ENCODE measurements at regions not wholly inside any gene's neighbourhood (a gene's known extent, or its start where the extent isn't known, plus 50 kb on each side); places are given as distances from the start of the nearest gene placed in this dataset.
A peak's percentile ranks its signal among the peaks of the same experiment; 100 is the strongest.
"Not testable (repeated sequence)": the region's sequence is repeated elsewhere in the genome, so short reads cannot be mapped to it uniquely, and the experiment has no call there.

DNA sequence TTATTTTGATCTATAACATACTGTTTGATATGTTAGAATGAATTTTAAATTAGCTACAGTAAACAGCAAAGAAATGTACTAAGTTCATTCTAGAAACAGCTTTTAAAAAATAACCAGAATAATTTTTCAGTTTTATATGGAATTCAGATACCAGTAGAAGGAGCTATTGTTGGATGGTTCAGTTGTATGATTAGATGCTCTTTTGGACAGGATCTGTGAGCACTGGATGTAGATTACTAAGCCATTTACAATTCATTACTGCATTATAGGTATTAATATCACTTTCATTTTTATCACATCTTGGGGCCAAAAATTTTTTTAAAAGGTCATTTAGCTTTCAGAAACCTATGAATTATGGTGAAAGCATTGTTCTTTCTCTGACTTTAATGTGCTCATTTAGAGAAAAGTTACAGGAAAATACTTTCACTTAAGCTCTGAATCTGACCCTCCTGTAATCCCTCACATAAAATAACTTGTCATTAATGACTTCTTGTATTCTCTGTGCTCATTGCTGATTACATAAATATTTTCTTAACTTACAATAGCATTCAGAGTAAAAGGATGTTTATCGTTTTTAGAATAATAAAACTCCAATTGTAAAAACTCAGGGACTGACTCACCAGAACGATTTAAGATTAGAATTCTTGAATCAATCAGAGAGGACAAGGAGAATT lies 750.2 kb downstream of the SLC4A3 start:
- no peak for ATAC-seq
- DNase-seq, result no peak
- intact Hi-C loops (cut with micrococcal nuclease), result no loop called here

DNA sequence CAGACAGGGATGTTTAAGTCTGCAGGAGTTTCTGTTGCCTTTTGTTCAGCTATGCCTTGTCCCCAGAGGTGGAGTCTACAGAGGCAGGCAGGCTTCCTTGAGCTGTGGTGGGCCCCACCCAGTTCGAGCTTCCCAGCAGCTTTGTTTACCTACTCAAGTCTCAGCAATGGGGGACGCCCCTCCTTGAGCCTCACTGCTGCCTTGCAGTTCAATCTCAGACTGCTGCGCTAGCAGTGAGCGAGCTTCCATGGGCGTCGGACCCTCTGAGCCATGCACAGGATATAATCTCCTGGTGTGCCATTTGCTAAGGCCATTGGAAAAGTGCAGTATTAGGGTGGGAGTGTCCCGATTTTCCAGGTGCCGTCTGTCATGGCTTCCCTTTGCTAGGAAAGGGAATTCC lies 760.3 kb downstream of the SLC4A3 start:
- ATAC-seq; intact Hi-C loops (cut with micrococcal nuclease); DNase-seq: not testable (repeated sequence)

DNA sequence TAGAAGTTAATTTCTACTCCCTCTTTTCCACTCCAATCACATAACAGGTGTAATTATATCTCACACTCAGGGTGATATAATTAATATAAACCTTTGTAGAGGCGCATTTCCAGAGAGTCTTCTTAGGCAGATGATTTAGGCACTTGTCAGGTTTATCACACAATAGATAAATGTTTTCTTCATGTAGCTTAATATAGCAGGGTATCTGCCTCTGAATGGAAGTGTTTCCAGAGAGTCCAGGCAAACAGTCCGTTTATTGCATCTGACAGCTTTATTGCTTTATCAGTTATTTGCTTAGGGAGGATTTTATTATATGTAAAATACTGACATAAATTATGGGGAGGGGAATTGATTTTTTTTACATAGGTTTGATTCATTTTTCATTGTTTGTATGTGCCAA lies 766.3 kb downstream of the SLC4A3 start:
- DNase-seq (no peak), ATAC-seq (peak; percentile 69)
- intact Hi-C loops (cut with micrococcal nuclease), result loop anchor here (5.0 kb wide), 1 partner anchor 636 kb away; no protein-coding TSS in a partner anchor

DNA sequence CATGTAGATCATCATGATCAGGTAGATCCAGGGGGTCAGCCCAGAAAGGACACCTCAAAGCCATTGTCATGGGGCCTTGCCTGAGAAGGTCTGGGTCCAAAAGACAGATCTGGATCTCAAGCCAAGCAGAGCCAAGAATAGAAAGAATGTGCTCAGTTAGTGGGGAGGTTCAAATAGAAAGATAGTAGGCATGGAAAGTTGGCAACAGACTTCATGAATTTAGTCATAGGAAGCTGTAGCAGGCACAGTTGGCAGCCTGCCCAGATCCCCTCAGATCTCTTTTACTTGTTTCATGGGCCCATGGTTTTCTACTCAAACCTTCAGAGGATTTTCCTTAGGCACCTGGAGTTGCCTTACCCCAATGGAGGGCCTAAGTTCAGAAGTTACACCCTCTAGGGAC lies 767.0 kb downstream of the SLC4A3 start:
- ATAC-seq (peak; percentile 69), DNase-seq (peak; percentile 60)
- intact Hi-C loops (cut with micrococcal nuclease), result loop anchor here (5.0 kb wide), 1 partner anchor 637 kb away; no protein-coding TSS in a partner anchor

DNA sequence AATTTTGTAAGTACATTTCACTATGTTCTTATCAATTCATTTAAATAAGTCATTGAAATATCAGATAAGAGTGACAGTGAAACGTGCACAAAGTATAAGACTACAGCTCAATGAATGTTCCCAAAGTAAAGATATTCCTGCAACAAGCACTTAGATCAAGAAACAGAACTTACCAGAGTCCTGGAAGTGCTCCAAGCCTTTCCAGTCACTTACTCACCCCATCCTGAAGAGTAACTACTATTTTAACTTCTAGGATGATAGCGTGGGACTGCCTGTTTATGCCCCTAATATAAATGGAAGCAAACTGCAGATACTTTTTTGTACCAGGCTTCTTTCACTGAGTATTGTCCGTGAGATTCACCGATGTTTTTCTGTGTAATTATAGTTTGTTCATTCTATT lies 768.9 kb downstream of the SLC4A3 start:
- ATAC-seq, result peak; percentile 86
- intact Hi-C loops (cut with micrococcal nuclease), result no loop called here
- no peak for DNase-seq

DNA sequence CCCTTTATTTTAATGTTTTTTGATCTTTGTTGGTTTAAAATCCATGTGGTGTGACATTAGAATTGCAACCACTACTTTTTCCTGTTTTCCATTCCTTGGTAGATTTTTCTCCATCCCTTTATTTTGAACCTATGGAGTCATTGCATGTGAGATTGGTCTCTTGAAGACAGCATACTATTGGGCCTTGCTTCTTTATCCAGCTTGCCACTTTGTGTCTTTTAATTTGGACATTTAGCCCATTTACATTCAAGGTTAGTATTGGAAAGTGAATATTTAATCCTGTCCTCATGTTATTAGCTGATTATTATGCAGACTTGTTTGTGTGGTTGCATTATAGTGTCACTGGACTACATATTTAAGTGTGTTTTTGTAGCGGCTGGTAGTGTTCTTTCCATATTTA lies 782.9 kb downstream of the SLC4A3 start:
- no peak for ATAC-seq
- intact Hi-C loops (cut with micrococcal nuclease), result no loop called here
- no peak for DNase-seq

DNA sequence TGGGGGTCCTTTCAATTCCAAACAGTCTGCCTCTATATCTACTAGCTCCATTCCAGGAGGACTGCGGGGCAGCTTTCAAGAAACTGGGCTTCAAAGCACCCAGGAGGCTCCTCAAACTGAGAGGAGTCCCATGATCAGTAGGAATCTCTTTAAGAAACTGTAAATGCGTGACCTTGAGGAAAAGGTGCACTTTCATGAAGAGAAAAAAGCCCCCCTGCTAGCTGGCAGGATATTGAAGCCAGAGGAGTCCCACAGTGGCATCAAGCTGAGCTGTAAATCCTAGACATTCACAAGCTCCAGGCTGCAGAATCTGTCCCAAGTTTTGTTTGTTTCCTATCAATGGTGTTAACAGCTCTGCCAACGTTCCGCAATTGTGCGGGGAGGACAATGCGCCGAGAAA lies 790.1 kb downstream of the SLC4A3 start:
- intact Hi-C loops (cut with micrococcal nuclease), result no loop called here
- no peak for ATAC-seq
- no peak for DNase-seq

DNA sequence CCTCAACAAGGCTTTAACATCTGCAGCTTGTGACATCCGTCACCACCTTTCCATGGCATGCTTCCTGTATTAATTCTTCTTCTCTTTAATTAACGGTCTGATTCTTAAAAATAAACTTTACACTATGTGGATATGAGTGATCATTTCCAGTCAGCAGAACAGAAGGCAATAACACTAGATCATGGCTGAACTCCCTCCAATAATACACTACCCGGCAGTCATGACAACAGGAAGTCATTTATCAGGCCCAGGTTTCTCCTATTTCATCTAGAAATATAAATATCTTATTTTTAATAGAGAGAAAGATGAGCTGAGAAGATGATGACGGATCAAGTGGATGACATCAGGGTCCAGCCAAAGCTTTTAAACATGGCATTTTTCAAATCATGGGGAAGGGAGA lies 792.2 kb downstream of the SLC4A3 start:
- ATAC-seq, result no peak
- DNase-seq, result no peak
- intact Hi-C loops (cut with micrococcal nuclease), result no loop called here

DNA sequence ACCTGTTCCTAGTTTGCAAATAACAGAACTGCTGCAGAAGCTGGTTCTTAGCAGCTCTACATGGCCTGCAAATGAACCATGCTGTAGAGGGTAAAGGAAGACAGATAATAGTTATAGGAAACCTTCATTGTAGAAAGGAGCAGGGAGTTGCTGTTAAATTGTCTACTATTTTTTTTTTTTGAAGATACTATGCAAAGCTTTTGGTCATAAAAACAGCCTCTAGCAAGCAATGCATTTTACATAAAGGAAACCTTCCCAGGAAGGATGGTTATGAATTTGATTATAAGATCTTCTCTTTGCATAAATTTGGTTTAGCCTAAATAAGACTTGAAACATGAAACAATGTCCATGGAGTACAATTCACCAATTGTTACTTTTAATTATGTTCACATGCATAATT lies 793.4 kb downstream of the SLC4A3 start:
- no peak for DNase-seq
- ATAC-seq, result no peak
- intact Hi-C loops (cut with micrococcal nuclease), result no loop called here

DNA sequence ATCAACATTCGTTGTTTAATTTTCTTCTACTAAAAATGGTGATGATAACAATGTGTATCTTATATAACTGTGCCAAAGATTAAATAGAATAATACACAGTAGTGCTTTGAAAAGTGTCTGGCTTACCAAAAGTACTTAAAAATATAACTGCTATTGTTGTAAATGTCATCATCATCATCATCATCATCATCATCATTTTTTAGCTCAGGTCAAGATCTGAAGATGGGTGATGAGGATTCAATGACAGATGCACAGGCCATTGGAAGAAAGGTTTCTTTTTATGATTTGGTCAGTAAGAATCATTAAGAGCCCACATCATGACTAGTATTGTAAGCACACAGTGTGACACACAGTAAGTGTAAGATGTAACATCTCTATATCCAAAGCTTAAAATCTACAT lies 795.2 kb downstream of the SLC4A3 start:
- intact Hi-C loops (cut with micrococcal nuclease), result no loop called here
- DNase-seq (no peak), ATAC-seq (no peak)

DNA sequence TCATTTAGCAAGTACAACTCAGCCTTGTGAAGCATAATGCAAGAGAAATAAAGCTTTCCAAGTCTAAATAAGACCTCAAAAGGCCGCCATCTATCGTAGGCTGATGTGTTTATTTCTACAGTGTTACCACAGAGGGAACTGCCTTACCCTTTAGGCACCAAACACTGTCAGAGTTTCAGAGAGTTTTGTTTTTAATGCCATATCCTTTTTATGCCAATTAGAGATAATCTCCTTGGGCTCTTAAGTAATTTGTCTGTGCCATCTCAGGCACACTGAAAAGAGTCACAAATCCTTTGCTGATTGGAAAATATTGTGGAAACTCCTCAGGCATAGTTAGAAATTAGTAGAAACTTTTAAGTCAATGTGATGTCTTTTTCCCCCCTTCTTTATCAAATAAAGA lies 797.1 kb downstream of the SLC4A3 start:
- DNase-seq (no peak), ATAC-seq (no peak)
- intact Hi-C loops (cut with micrococcal nuclease), result no loop called here

DNA sequence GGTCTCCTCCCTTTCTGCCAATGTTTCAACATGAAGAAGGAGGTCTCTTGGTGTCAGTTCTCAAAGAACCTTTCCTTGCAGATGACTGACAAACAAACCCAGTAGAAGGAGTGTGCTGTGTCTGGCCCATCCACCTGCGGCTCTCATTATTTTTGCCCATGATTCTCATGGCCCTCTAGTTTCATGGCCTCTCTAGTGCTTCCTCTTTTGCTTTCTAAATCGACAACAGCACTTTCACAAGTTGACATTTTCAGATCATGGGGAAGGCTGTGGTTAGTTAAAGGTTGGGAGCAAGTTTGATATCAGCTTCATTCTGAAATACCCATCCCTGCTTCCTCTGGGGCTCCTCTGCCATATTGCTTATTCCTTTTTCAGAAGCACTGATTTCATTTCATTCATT lies 805.2 kb downstream of the SLC4A3 start:
- ATAC-seq (no peak), DNase-seq (no peak)
- intact Hi-C loops (cut with micrococcal nuclease), result no loop called here

DNA sequence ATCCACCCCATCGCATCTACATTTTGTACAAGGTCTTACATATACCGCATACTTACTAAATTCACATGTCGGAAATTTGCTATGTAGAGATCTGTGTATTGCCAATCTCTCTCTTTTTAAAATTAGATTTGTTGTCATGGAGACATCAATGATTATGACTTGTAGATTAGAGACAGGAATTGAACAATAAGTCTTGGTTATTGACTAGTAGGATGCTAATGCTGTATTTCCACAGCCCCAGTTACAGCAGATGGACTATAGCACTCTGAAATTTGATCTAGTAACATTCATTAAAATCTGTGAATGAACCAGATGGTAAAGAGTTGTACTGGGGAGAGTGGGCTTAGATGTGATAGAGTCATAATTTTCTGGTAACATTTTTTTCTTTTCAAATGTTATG lies 805.7 kb downstream of the SLC4A3 start:
- no peak for ATAC-seq
- no peak for DNase-seq
- intact Hi-C loops (cut with micrococcal nuclease), result no loop called here

DNA sequence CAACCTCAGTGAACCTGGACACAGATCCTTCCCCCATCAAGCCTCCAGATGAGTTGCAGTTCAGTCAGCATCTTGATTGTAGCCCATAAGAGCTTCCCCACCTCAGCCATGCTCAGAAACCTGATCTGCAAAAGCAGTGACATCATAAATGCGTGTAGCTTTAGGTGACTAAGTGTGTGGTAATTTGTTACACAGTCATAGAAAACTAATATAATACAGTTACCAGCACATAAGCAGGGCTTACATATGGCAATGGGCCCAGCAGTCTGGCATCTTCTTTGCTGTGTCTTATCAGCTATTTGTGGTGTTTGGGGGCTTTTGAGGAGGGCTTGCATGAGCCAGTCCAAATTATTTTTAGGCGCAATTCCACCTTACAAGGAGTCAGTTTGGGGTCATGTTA lies 807.0 kb downstream of the SLC4A3 start:
- no peak for DNase-seq
- ATAC-seq, result no peak
- intact Hi-C loops (cut with micrococcal nuclease), result no loop called here

DNA sequence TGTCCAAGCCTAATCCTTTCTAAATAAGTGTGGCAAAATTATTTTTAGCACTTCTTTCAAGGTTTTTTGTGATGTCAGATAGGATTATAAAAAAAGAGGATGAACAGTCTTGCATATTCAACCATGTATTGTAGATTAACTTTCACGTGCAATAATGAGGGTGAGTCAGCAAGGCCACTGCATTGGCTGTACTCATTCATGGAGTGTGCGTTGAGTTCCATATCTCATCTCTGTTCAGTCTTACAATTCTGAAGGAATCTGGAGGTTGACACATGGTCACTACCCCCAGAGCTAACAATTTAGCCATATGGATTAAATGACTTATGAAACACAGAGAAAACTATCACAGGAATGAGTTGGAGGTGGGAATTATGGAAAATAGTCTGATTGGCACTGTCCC lies 810.5 kb downstream of the SLC4A3 start:
- intact Hi-C loops (cut with micrococcal nuclease), result no loop called here
- no peak for DNase-seq
- no peak for ATAC-seq

DNA sequence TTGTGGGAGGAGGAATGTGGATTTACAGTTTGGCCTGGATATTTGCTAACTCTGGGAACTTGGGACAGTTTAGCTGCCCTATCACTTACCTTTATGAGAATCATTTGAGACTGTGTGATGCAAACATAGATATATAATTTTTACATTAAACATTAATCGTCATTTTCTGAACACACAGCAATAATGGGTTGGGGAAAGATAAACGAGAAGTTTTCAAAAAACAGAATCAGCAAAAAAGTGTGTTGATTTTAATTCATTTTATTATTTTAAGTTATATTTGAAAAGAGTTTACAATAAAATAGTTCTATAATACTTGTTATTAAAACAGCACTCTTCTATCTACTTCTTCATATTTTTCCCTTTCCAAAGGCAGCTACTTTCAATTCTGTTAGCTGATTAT lies 813.3 kb downstream of the SLC4A3 start:
- intact Hi-C loops (cut with micrococcal nuclease), result no loop called here
- no peak for ATAC-seq
- no peak for DNase-seq

DNA sequence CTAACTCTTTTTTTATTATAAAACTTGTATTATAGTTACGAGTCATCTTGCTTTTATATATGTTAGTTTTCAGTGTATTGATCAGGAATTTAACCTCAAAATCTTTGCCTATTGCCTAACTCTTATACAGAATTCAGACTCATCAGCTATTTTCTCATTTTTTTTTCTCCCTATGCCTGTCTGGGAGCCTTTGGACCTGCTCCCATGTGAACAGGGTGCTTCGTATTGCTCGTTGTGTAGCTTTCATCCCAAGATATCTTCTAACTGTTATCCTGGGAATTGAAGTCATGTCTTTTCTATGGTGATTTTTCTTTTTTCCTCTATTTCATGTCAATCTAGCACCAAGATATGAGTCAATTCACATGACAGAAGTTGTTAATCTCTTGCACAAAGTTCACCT lies 814.0 kb downstream of the SLC4A3 start:
- intact Hi-C loops (cut with micrococcal nuclease), result no loop called here
- no peak for DNase-seq
- ATAC-seq, result no peak

DNA sequence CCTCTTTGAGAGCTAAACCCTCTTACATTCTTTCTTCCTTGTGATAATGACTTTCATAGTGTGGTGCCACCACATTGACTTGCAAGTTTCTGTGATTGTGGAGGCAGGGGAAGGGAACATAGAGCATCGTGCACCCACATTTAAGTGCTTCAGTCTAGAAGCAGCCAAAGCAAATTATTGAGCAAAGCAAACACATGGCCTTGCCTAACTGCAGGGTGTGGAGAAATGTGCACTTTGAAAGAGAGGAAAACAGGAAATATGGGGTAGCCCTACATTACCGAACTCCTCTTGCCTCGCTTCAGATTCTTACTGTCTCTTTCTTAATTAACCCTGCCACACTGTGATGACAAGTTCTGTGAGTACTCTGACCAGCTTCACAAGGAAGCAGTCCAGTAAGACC lies 814.6 kb downstream of the SLC4A3 start:
- ATAC-seq (no peak), DNase-seq (no peak)
- intact Hi-C loops (cut with micrococcal nuclease), result no loop called here

DNA sequence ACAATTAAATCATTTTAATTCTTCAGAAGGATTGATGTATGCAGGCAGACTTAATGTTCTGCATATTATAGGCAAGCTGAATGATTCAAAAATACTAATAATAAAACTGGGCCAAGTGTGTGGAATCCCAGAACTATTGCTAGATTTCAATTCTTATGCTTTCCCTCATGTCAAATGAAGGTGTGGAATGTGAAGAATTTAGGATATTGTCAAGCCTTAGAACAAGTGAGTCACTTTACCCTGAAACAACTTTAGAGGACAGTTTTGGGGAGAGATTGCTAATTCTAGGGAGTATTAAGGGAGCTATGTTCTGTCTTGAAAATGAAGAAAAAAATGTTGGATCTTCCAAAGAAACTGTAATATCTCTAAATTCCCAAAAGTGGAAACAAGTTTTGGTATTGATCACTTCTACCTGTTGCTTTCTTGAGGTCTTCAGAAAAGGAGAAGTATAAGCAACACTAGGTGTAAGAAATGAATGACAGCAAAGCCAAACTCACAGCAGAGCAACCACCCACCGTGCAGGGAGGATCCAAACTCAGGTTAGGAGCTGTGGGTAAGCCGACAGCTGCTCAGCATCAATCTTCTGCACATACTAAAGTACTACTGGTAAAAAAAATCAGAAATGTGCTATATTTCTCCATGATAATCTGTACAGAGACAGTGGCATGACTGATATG lies 818.1 kb downstream of the SLC4A3 start:
- intact Hi-C loops (cut with micrococcal nuclease), result no loop called here
- ATAC-seq (no peak), DNase-seq (no peak)

DNA sequence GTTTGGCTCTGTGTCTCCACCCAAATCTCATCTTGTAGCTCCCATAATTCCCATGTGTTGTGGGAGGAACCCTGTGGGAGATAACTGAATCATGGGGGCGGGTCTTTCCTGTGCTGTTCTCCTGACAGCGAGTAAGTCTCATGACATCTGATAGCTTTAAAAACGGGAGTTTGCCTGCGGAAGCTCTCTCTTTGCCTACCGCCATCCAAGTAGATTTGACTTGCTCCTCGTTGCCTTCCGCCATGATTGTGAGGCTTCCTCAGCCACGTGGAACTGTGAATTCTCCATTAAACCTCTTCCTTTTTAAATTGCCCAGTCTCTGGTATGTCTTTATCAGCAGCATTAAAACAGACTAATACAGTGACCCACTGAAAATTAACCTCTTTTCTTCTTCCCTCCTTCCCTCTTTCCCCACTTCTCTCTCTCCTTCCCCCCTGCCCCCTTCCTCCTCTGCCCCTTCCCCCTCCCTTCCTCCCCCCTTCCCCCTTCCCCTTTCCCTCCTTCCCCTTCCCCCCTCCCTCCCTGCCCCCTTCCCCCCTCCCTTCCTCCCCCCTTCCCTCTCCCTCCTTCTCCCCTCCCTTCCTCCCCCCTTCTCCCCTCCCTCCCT lies 818.8 kb downstream of the SLC4A3 start:
- DNase-seq (no peak), ATAC-seq (no peak)
- intact Hi-C loops (cut with micrococcal nuclease), result no loop called here

DNA sequence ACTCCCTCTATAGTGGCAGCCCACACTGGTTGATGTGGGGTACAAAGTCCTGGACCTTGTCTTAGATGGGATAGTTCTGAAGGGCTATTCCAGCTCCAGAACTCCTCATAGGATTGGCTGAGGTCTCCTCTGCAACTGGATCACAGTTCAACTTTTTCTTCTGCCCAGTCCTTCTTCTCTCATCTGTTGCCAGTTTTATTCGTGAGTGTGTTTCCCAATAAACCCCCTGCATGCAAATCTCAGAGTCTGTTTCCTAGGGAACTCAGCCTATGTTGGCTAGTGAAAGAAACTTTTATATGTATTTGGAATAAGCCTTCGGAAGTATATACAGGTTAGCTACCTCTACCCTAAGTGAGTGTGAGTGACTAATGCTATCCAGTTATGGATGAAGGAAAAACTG lies 823.4 kb downstream of the SLC4A3 start:
- ATAC-seq (no peak), DNase-seq (no peak)
- intact Hi-C loops (cut with micrococcal nuclease), result no loop called here

Measured in left ventricle myocardium superior (tissue), 1 donor.